ENCODE measurements at regions not wholly inside any gene's neighbourhood (a gene's known extent, or its start where the extent isn't known, plus 50 kb on each side); places are given as distances from the start of the nearest gene placed in this dataset.

DNA sequence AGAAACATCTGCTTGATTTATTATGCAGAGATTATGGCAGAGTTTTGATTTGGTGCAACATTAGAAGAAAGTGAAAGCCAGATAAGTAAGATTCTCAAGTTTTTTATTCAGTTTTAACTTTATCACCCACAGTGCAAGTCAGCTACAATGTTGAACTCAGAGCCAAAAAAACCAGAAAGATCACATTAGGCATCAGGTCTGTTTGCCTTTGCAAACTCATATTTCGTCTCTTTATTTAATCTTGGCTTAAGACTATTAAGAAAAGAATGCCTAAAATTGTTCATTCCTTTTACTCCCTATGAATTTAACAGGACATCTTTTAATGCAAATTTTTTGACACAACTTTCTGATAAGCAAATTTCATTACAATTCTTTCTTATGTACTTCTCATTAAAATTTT is 76.0 kb upstream of the TMEM26 start:
- no TSS peak for BruUV-seq (replicated peaks)
- Histone ChIP-seq H4K20me1 (ENCODE audit: control insufficient read depth, insufficient read depth) (no peaks in the 10 kb centered on the region), H3K27me3 (replicated peaks in 1 of 2; ENCODE audit: control insufficient read depth in 2 of 2, insufficient read depth in 2 of 2, low read length in 1 of 2) (no peaks in the 10 kb centered on the region), H3K27ac (ENCODE audit: control insufficient read depth, insufficient read depth) (no peak overlapping the region), H3K4me1 (ENCODE audit: control insufficient read depth, insufficient read depth, low read length) (no peaks in the 10 kb centered on the region), H3K36me3 (ENCODE audit: control insufficient read depth in 2 of 2, insufficient read depth in 2 of 2, low read length in 1 of 2) (no peaks in the 10 kb centered on the region), H3K9me3 (replicated peaks; ENCODE audit: control insufficient read depth, insufficient read depth, low read length) (no peaks in the 10 kb centered on the region), H3K79me2 (ENCODE audit: control insufficient read depth, insufficient read depth, low read length) (no peaks in the 10 kb centered on the region), H2AFZ (ENCODE audit: control insufficient read depth, low read depth, low read length) (no peak overlapping the region), H3K4me3 (no peak overlapping the region), H3K9ac (ENCODE audit: control insufficient read depth, insufficient read depth, low read length) (no peak overlapping the region), H3K4me2 (ENCODE audit: control insufficient read depth, insufficient read depth) (no peak overlapping the region)
- TF ChIP-seq SIN3A (IDR thresholded peaks at IDR 0.05; ENCODE audit: low read depth, low read length) (no peak), CBFB (IDR thresholded peaks at IDR 0.05; ENCODE audit: low read depth) (no peak), CBX3 (IDR thresholded peaks at IDR 0.05; ENCODE audit: borderline replicate concordance, low read depth) (no peak), ZNF622 (IDR thresholded peaks at IDR 0.05) (no peak), CREM (IDR thresholded peaks at IDR 0.05; ENCODE audit: low read depth) (no peak), FOXM1 (IDR thresholded peaks at IDR 0.05; ENCODE audit: low read depth, low read length) (no peak), NFXL1 (IDR thresholded peaks at IDR 0.05; ENCODE audit: borderline replicate concordance) (no peak), EED (IDR thresholded peaks at IDR 0.05; ENCODE audit: low read depth) (no peak), MEF2A (IDR thresholded peaks at IDR 0.05; ENCODE audit: insufficient read depth, low read depth, low read length) (no peak), TCF12 (IDR thresholded peaks at IDR 0.05; ENCODE audit: low read depth, low read length) (no peak), FOS (IDR thresholded peaks at IDR 0.05; ENCODE audit: borderline replicate concordance, extremely low read depth, insufficient read length) (no peak), EGR1 (IDR thresholded peaks at IDR 0.05; ENCODE audit: borderline replicate concordance in 1 of 2, low read depth in 2 of 2, low read length in 2 of 2) (no peak), YBX1 (IDR thresholded peaks at IDR 0.05) (no peak)
- TF ChIP-seq, protein P1, sequence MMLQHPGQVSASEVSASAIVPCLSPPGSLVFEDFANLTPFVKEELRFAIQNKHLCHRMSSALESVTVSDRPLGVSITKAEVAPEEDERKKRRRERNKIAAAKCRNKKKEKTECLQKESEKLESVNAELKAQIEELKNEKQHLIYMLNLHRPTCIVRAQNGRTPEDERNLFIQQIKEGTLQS (IDR thresholded peaks at IDR 0.05; ENCODE audit: borderline replicate concordance, extremely low read depth, low read depth, low read length): no peak
- TF ChIP-seq, protein P2, sequence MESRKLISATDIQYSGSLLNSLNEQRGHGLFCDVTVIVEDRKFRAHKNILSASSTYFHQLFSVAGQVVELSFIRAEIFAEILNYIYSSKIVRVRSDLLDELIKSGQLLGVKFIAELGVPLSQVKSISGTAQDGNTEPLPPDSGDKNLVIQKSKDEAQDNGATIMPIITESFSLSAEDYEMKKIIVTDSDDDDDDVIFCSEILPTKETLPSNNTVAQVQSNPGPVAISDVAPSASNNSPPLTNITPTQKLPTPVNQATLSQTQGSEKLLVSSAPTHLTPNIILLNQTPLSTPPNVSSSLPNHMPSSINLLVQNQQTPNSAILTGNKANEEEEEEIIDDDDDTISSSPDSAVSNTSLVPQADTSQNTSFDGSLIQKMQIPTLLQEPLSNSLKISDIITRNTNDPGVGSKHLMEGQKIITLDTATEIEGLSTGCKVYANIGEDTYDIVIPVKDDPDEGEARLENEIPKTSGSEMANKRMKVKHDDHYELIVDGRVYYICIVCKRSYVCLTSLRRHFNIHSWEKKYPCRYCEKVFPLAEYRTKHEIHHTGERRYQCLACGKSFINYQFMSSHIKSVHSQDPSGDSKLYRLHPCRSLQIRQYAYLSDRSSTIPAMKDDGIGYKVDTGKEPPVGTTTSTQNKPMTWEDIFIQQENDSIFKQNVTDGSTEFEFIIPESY (IDR thresholded peaks at IDR 0.05): no peak
- TF ChIP-seq, protein P3, sequence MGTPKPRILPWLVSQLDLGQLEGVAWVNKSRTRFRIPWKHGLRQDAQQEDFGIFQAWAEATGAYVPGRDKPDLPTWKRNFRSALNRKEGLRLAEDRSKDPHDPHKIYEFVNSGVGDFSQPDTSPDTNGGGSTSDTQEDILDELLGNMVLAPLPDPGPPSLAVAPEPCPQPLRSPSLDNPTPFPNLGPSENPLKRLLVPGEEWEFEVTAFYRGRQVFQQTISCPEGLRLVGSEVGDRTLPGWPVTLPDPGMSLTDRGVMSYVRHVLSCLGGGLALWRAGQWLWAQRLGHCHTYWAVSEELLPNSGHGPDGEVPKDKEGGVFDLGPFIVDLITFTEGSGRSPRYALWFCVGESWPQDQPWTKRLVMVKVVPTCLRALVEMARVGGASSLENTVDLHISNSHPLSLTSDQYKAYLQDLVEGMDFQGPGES (IDR thresholded peaks at IDR 0.05): no peak
- TF ChIP-seq, protein P4, sequence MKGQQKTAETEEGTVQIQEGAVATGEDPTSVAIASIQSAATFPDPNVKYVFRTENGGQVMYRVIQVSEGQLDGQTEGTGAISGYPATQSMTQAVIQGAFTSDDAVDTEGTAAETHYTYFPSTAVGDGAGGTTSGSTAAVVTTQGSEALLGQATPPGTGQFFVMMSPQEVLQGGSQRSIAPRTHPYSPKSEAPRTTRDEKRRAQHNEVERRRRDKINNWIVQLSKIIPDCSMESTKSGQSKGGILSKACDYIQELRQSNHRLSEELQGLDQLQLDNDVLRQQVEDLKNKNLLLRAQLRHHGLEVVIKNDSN (IDR thresholded peaks at IDR 0.05; ENCODE audit: borderline replicate concordance, extremely low read length, insufficient read depth, low read depth, low read length): no peak
- TF ChIP-seq, protein P5, sequence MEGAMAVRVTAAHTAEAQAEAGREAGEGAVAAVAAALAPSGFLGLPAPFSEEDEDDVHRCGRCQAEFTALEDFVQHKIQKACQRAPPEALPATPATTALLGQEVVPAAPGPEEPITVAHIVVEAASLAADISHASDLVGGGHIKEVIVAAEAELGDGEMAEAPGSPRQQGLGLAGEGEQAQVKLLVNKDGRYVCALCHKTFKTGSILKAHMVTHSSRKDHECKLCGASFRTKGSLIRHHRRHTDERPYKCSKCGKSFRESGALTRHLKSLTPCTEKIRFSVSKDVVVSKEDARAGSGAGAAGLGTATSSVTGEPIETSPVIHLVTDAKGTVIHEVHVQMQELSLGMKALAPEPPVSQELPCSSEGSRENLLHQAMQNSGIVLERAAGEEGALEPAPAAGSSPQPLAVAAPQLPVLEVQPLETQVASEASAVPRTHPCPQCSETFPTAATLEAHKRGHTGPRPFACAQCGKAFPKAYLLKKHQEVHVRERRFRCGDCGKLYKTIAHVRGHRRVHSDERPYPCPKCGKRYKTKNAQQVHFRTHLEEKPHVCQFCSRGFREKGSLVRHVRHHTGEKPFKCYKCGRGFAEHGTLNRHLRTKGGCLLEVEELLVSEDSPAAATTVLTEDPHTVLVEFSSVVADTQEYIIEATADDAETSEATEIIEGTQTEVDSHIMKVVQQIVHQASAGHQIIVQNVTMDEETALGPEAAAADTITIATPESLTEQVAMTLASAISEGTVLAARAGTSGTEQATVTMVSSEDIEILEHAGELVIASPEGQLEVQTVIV (IDR thresholded peaks at IDR 0.05; ENCODE audit: borderline replicate concordance, partially characterized antibody): no peak
- in situ Hi-C loops (cut with MboI) (no loop called here), intact Hi-C loops (cut with micrococcal nuclease; ENCODE audit: unreplicated experiment) (no loop called here)
- no peak for FAIRE-seq
- CTCF ChIA-PET: no interaction called here
- DNase-seq (ENCODE audit: low read depth, low spot score): no peak
- ATAC-seq: no peak
- POLR2A ChIA-PET: no interaction called here
- RAD21 ChIA-PET (ENCODE audit: unreplicated experiment): no interaction called here
- SMC1A ChIA-PET (ENCODE audit: uncharacterized antibody, unreplicated experiment): interaction anchor here (0.6 kb wide), 1 partner anchor 813 kb away, joined by 3 read pairs; no protein-coding TSS in a partner anchor
- whole genome bisulfite sequencing (ENCODE audit: insufficient coverage, insufficient replicate concordance, low lambda C conversion rate, missing lambda C conversion rate): 0% methylated on average over 1 of the region's 1 CpG
